ENCODE measurements at regions not wholly inside any gene's neighbourhood (a gene's known extent, or its start where the extent isn't known, plus 50 kb on each side); places are given as distances from the start of the nearest gene placed in this dataset.

GRCh38 chr19:31718032-31718431 lies 368.8 kb upstream of the TSHZ3 start:
- no peak for DNase-seq

- no peak for DNase-seq
Observed at GRCh38 chr19:31718898-31719297, 369.7 kb upstream of the TSHZ3 start.

- no peak for DNase-seq
Observed at GRCh38 chr19:31723101-31723500, 373.9 kb upstream of the TSHZ3 start.

- DNase-seq, result no peak
Observed at GRCh38 chr19:31725051-31725450, 375.8 kb upstream of the TSHZ3 start.

- DNase-seq, result no peak
Observed at GRCh38 chr19:31727536-31727935, 378.3 kb upstream of the TSHZ3 start.

- no peak for DNase-seq
Observed at GRCh38 chr19:31730270-31730669, 381.0 kb upstream of the TSHZ3 start.

- DNase-seq, result no peak
Observed at GRCh38 chr19:31733591-31733990, 384.4 kb upstream of the TSHZ3 start.

GRCh38 chr19:31742249-31742648 lies 393.0 kb upstream of the TSHZ3 start:
- no peak for DNase-seq

- DNase-seq, result no peak
Observed at GRCh38 chr19:31745731-31746130, 396.5 kb upstream of the TSHZ3 start.

- no peak for DNase-seq
Observed at GRCh38 chr19:31749231-31749630, 400.0 kb upstream of the TSHZ3 start.

GRCh38 chr19:31759359-31759758 lies 410.1 kb upstream of the TSHZ3 start:
- DNase-seq, result no peak

GRCh38 chr19:31761281-31761913 lies 412.2 kb upstream of the TSHZ3 start:
- no peak for DNase-seq

GRCh38 chr19:31770223-31770622 lies 421.0 kb upstream of the TSHZ3 start:
- DNase-seq, result no peak

- DNase-seq, result no peak
Observed at GRCh38 chr19:31772915-31773314, 423.7 kb upstream of the TSHZ3 start.

- no peak for DNase-seq
Observed at GRCh38 chr19:31781542-31781941, 432.3 kb upstream of the TSHZ3 start.

- DNase-seq, result no peak
Observed at GRCh38 chr19:31783592-31783991, 434.4 kb upstream of the TSHZ3 start.

GRCh38 chr19:31784671-31785101 lies 435.4 kb upstream of the TSHZ3 start:
- DNase-seq, result no peak

- DNase-seq, result no peak
Observed at GRCh38 chr19:31801611-31802010, 452.4 kb upstream of the TSHZ3 start.

GRCh38 chr19:31803835-31804446 lies 454.7 kb upstream of the TSHZ3 start:
- no peak for DNase-seq

- DNase-seq, result no peak
Observed at GRCh38 chr19:31804668-31805067, 455.4 kb upstream of the TSHZ3 start.

- no peak for DNase-seq
Observed at GRCh38 chr19:31810536-31811109, 461.4 kb upstream of the TSHZ3 start.

- DNase-seq, result no peak
Observed at GRCh38 chr19:31817971-31818797, 468.9 kb upstream of the TSHZ3 start.

GRCh38 chr19:31818798-31819105 lies 469.5 kb upstream of the TSHZ3 start:
- no peak for DNase-seq

GRCh38 chr19:31819837-31820236 lies 470.6 kb upstream of the TSHZ3 start:
- no peak for DNase-seq

All from T-helper 9 cell (primary cell).